ENCODE measurements at regions not wholly inside any gene's neighbourhood (a gene's known extent, or its start where the extent isn't known, plus 50 kb on each side); places are given as distances from the start of the nearest gene placed in this dataset.

GRCh38 chr12:24054416-24054815 is 104.9 kb upstream of the SOX5 start:
- no peak for DNase-seq (ENCODE audit: low read depth)

GRCh38 chr12:24049728-24050127 is 100.3 kb upstream of the SOX5 start:
- DNase-seq (ENCODE audit: low read depth), result no peak

- no peak for DNase-seq (ENCODE audit: low read depth)
These were observed 99.6 kb upstream of the SOX5 start for GRCh38 chr12:24049101-24049500.

GRCh38 chr12:24048446-24048845 is 99.0 kb upstream of the SOX5 start:
- no peak for DNase-seq (ENCODE audit: low read depth)

GRCh38 chr12:24047326-24047725 is 97.9 kb upstream of the SOX5 start:
- DNase-seq (ENCODE audit: low read depth), result no peak

- no peak for DNase-seq (ENCODE audit: low read depth)
These were observed 96.4 kb upstream of the SOX5 start for GRCh38 chr12:24045816-24046257.

GRCh38 chr12:24044941-24045703 is 95.7 kb upstream of the SOX5 start:
- no peak for DNase-seq (ENCODE audit: low read depth)

- no peak for DNase-seq (ENCODE audit: low read depth)
These were observed 93.2 kb upstream of the SOX5 start for GRCh38 chr12:24042651-24043050.

GRCh38 chr12:24039113-24039525 is 89.6 kb upstream of the SOX5 start:
- peak; percentile 15 for DNase-seq (ENCODE audit: low read depth)

GRCh38 chr12:24038211-24038997 is 88.9 kb upstream of the SOX5 start:
- DNase-seq (ENCODE audit: low read depth), result no peak

GRCh38 chr12:24036438-24037216 is 87.2 kb upstream of the SOX5 start:
- no peak for DNase-seq (ENCODE audit: low read depth)

- no peak for DNase-seq (ENCODE audit: low read depth)
These were observed 85.4 kb upstream of the SOX5 start for GRCh38 chr12:24034894-24035293.

GRCh38 chr12:24034160-24034559 is 84.7 kb upstream of the SOX5 start:
- no peak for DNase-seq (ENCODE audit: low read depth)

- DNase-seq (ENCODE audit: low read depth), result no peak
These were observed 77.9 kb upstream of the SOX5 start for GRCh38 chr12:24027352-24027751.

- DNase-seq (ENCODE audit: low read depth), result no peak
These were observed 75.8 kb upstream of the SOX5 start for GRCh38 chr12:24025153-24025798.

- peak; percentile 1 for DNase-seq (ENCODE audit: low read depth)
These were observed 73.6 kb upstream of the SOX5 start for GRCh38 chr12:24023081-24023480.

- DNase-seq (ENCODE audit: low read depth), result no peak
These were observed 71.7 kb upstream of the SOX5 start for GRCh38 chr12:24021164-24021502.

- DNase-seq (ENCODE audit: low read depth), result no peak
These were observed 71.1 kb upstream of the SOX5 start for GRCh38 chr12:24020397-24021163.

GRCh38 chr12:24015833-24016160 is 66.3 kb upstream of the SOX5 start:
- no peak for DNase-seq (ENCODE audit: low read depth)

- no peak for DNase-seq (ENCODE audit: low read depth)
These were observed 65.7 kb upstream of the SOX5 start for GRCh38 chr12:24014915-24015832.

All from LHCN-M2 (cell line).